ENCODE measurements at regions not wholly inside any gene's neighbourhood (a gene's known extent, or its start where the extent isn't known, plus 50 kb on each side); places are given as distances from the start of the nearest gene placed in this dataset.

- no peaks in the 10 kb centered on the region for H3K36me3 ChIP-seq (replicated peaks in 1 of 2; ENCODE audit: control extremely low read depth in 1 of 2, control insufficient read depth in 1 of 2, extremely low read depth in 1 of 2, insufficient read depth in 2 of 2, low read length in 1 of 2)
- no peak overlapping the region for H3K27ac ChIP-seq (ENCODE audit: low read length in 2 of 2)
- H3K4me3 ChIP-seq (ENCODE audit: control extremely low read depth in 1 of 5, extremely low read depth in 1 of 5, insufficient read depth in 1 of 5, low read depth in 2 of 5, low read length in 4 of 5): no peak overlapping the region
- WGBS (ENCODE audit: insufficient coverage): 100% methylated on average over 1 of the region's 2 CpGs
- H3K9me3 ChIP-seq (ENCODE audit: control extremely low read depth in 1 of 3, control insufficient read depth in 2 of 3, insufficient read depth in 1 of 3, low read length in 2 of 3): no peaks in the 10 kb centered on the region
- no peak overlapping the region for H3K4me3 Mint-ChIP-seq
- H2AFZ ChIP-seq (ENCODE audit: insufficient read depth, low read depth, low read length, poor library complexity, severe bottlenecking): no peak overlapping the region
- H4K20me1 ChIP-seq (ENCODE audit: control insufficient read depth, insufficient read depth, low read length, poor library complexity, severe bottlenecking): no peaks in the 10 kb centered on the region
- ATAC-seq (ENCODE audit: low read depth) (no peak), DNase-seq (no peak)
- CTCF ChIA-PET: no interaction called here
- H3K9ac ChIP-seq (ENCODE audit: low read length): no peak overlapping the region
- H3K4me1 Mint-ChIP-seq: no peaks in the 10 kb centered on the region
- H3K27me3 ChIP-seq (replicated peaks in 1 of 4; ENCODE audit: control extremely low read depth in 1 of 4, control insufficient read depth in 3 of 4, insufficient read depth in 4 of 4, low read length in 3 of 4): no peaks in the 10 kb centered on the region
- H3K27ac Mint-ChIP-seq: no peak overlapping the region
- peaks cover 19% of the 10 kb centered on the region for H3K27me3 Mint-ChIP-seq
- no peaks in the 10 kb centered on the region for H3K9me3 Mint-ChIP-seq (ENCODE audit: insufficient read depth)
- POLR2A ChIA-PET: no interaction called here
- H3K79me2 ChIP-seq (ENCODE audit: control insufficient read depth, insufficient read depth, low read length): no peaks in the 10 kb centered on the region
- TF ChIP-seq, protein P1, sequence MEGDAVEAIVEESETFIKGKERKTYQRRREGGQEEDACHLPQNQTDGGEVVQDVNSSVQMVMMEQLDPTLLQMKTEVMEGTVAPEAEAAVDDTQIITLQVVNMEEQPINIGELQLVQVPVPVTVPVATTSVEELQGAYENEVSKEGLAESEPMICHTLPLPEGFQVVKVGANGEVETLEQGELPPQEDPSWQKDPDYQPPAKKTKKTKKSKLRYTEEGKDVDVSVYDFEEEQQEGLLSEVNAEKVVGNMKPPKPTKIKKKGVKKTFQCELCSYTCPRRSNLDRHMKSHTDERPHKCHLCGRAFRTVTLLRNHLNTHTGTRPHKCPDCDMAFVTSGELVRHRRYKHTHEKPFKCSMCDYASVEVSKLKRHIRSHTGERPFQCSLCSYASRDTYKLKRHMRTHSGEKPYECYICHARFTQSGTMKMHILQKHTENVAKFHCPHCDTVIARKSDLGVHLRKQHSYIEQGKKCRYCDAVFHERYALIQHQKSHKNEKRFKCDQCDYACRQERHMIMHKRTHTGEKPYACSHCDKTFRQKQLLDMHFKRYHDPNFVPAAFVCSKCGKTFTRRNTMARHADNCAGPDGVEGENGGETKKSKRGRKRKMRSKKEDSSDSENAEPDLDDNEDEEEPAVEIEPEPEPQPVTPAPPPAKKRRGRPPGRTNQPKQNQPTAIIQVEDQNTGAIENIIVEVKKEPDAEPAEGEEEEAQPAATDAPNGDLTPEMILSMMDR (IDR thresholded peaks at IDR 0.05): no peak
- no peak for TF ChIP-seq EZH2 (IDR thresholded peaks at IDR 0.05; ENCODE audit: borderline replicate concordance, insufficient read depth, low read depth, low read length, poor library complexity, severe bottlenecking)
- no peaks in the 10 kb centered on the region for H3K4me1 ChIP-seq (ENCODE audit: control insufficient read depth in 2 of 2, insufficient read depth in 2 of 2, low read length in 2 of 2)
- intact Hi-C loops (cut with micrococcal nuclease): no loop called here
- H3K4me2 ChIP-seq (replicated peaks; ENCODE audit: low read depth, low read length, poor library complexity, severe bottlenecking): no peak overlapping the region
These were observed 381.4 kb downstream of the RAD51AP2 start for GRCh38 chr2:17136877-17137276.

DNA sequence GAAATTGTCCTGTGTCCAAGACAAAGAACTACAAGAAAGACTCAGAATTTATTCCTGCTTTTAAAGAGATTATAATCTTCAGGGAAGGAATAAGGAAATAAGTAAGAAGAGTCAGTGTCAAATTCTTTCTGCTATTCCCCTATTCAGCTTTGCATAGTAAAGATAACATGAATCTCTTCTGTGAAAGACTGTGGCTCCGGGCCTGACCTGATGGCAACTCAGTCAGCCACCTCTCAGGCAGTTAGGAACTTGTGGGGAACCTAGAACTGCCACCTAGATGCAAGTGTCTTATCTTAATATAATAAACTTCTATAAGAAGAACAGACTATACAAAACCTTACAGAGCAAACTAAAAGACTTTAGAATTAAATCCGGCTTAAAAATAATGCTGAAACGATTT is 382.0 kb downstream of the RAD51AP2 start:
- intact Hi-C loops (cut with micrococcal nuclease): no loop called here
- H3K27me3 ChIP-seq (replicated peaks in 1 of 4; ENCODE audit: control extremely low read depth in 1 of 4, control insufficient read depth in 3 of 4, insufficient read depth in 4 of 4, low read length in 3 of 4): no peaks in the 10 kb centered on the region
- no peaks in the 10 kb centered on the region for H3K36me3 ChIP-seq (replicated peaks in 1 of 2; ENCODE audit: control extremely low read depth in 1 of 2, control insufficient read depth in 1 of 2, extremely low read depth in 1 of 2, insufficient read depth in 2 of 2, low read length in 1 of 2)
- DNase-seq (no peak), ATAC-seq (ENCODE audit: low read depth) (no peak)
- H3K4me3 ChIP-seq (ENCODE audit: control extremely low read depth in 1 of 5, extremely low read depth in 1 of 5, insufficient read depth in 1 of 5, low read depth in 2 of 5, low read length in 4 of 5): no peak overlapping the region
- ChIA-PET CTCF (no interaction called here), POLR2A (no interaction called here)
- no peak overlapping the region for H3K9ac ChIP-seq (ENCODE audit: low read length)
- no peaks in the 10 kb centered on the region for H3K9me3 ChIP-seq (ENCODE audit: control extremely low read depth in 1 of 3, control insufficient read depth in 2 of 3, insufficient read depth in 1 of 3, low read length in 2 of 3)
- no peaks in the 10 kb centered on the region for H4K20me1 ChIP-seq (ENCODE audit: control insufficient read depth, insufficient read depth, low read length, poor library complexity, severe bottlenecking)
- peaks cover 19% of the 10 kb centered on the region for H3K27me3 Mint-ChIP-seq
- H3K4me2 ChIP-seq (replicated peaks; ENCODE audit: low read depth, low read length, poor library complexity, severe bottlenecking): no peak overlapping the region
- no peak for TF ChIP-seq EZH2 (IDR thresholded peaks at IDR 0.05; ENCODE audit: borderline replicate concordance, insufficient read depth, low read depth, low read length, poor library complexity, severe bottlenecking)
- TF ChIP-seq, protein P1 (IDR thresholded peaks at IDR 0.05): no peak
- H3K27ac ChIP-seq (ENCODE audit: low read length in 2 of 2): no peak overlapping the region
- no peak overlapping the region for H2AFZ ChIP-seq (ENCODE audit: insufficient read depth, low read depth, low read length, poor library complexity, severe bottlenecking)
- no peak overlapping the region for H3K27ac Mint-ChIP-seq
- H3K79me2 ChIP-seq (ENCODE audit: control insufficient read depth, insufficient read depth, low read length): no peaks in the 10 kb centered on the region
- H3K4me1 ChIP-seq (ENCODE audit: control insufficient read depth in 2 of 2, insufficient read depth in 2 of 2, low read length in 2 of 2): no peaks in the 10 kb centered on the region
- no peaks in the 10 kb centered on the region for H3K9me3 Mint-ChIP-seq (ENCODE audit: insufficient read depth)
- no CpG with 5 or more reads among the region's 3 CpGs for WGBS (ENCODE audit: insufficient coverage)
- H3K4me3 Mint-ChIP-seq: no peak overlapping the region
- H3K4me1 Mint-ChIP-seq: no peaks in the 10 kb centered on the region
